ENCODE measurements at regions not wholly inside any gene's neighbourhood (a gene's known extent, or its start where the extent isn't known, plus 50 kb on each side); places are given as distances from the start of the nearest gene placed in this dataset.
A peak's percentile ranks its signal among the peaks of the same experiment; 100 is the strongest.
"Not testable (repeated sequence)": the region's sequence is repeated elsewhere in the genome, so short reads cannot be mapped to it uniquely, and the experiment has no call there.

GRCh38 chr2:215866606-215867005 is 146.7 kb downstream of the MREG start:
- no peak overlapping the region for H3K4me3 ChIP-seq (replicated peaks; ENCODE audit: low read depth, low read length)
- TF ChIP-seq, protein P1, sequence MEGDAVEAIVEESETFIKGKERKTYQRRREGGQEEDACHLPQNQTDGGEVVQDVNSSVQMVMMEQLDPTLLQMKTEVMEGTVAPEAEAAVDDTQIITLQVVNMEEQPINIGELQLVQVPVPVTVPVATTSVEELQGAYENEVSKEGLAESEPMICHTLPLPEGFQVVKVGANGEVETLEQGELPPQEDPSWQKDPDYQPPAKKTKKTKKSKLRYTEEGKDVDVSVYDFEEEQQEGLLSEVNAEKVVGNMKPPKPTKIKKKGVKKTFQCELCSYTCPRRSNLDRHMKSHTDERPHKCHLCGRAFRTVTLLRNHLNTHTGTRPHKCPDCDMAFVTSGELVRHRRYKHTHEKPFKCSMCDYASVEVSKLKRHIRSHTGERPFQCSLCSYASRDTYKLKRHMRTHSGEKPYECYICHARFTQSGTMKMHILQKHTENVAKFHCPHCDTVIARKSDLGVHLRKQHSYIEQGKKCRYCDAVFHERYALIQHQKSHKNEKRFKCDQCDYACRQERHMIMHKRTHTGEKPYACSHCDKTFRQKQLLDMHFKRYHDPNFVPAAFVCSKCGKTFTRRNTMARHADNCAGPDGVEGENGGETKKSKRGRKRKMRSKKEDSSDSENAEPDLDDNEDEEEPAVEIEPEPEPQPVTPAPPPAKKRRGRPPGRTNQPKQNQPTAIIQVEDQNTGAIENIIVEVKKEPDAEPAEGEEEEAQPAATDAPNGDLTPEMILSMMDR (IDR thresholded peaks at IDR 0.05; ENCODE audit: low read depth, low read length, missing control alignments), result no peak
- DNase-seq (ENCODE audit: extremely low read depth, low read depth), result no peak

- no peak for DNase-seq (ENCODE audit: extremely low read depth, low read depth)
Observed at GRCh38 chr2:215863687-215864086, 149.7 kb downstream of the MREG start.

DNA sequence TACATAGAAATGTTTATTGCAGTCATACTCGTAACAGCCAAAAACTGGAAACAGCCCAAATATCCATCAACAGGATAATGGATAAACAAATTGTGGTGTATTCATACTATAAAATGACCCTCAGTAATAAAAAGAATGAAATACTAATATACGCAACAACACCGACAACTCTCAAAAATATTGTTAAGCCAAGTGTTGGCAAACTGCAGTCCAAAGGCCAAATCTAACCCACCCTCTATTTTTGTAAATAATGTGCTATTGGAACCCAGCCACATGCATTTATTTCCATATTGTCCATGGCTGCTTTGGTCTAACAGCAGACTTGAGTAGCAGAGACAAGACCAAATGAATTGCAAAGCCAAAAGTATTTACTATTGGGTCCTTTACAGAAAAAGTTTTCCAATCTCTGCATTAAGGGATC is 151.0 kb downstream of the MREG start:
- peak; percentile 58 for DNase-seq (ENCODE audit: extremely low read depth, low read depth)
- TF ChIP-seq, protein P1 (IDR thresholded peaks at IDR 0.05; ENCODE audit: low read depth, low read length, missing control alignments), result no peak

More at GRCh38 chr2:215863687-215864086, 149.7 kb downstream of the MREG start:
- no peak overlapping the region for H3K4me3 ChIP-seq (replicated peaks; ENCODE audit: low read depth, low read length)
- TF ChIP-seq, protein P1 (IDR thresholded peaks at IDR 0.05; ENCODE audit: low read depth, low read length, missing control alignments), result no peak

DNA sequence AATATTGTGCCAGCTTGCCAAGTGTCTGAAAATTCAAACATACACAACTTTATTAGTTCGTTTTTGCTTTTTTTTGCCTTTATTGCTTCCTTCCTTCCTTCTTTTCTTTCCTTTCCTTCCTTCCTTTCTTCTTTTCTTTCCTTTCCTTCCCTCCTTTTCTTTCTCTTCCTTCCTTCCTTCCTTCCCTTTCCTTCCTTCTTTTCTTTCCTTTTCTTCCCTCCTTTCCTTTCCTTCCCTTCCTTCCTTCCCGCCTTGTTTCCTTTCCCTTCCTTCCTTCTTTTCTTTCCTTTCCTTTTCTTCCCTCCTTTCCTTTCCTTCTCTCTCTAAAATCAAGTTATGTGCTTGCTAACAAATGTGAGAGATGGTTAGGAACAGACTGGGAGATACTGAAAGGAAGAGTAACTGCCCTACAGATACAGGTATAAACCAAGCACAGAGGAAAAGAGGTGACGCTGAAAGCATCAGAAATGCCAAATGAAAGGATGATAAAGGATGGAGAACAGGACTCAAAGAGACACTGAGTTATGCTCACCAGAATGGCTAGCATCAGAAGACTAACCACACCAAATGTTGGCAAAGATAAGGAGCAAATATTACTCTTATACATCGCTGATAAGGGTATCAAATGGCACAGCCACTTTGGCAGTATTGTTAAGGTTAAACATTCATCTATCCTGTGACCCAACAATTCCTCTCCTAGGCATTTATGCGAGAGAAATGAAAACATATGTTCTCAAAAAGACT is 151.6 kb downstream of the MREG start:
- DNase-seq (ENCODE audit: extremely low read depth, low read depth), result no peak
- no peak overlapping the region for H3K4me3 ChIP-seq (replicated peaks; ENCODE audit: low read depth, low read length)
- TF ChIP-seq, protein P1 (IDR thresholded peaks at IDR 0.05; ENCODE audit: low read depth, low read length, missing control alignments), result no peak

More for the DNA sequence above, 151.0 kb downstream of the MREG start:
- no peak overlapping the region for H3K4me3 ChIP-seq (replicated peaks; ENCODE audit: low read depth, low read length)

- TF ChIP-seq, protein P1 (IDR thresholded peaks at IDR 0.05; ENCODE audit: low read depth, low read length, missing control alignments), result no peak
Observed at GRCh38 chr2:215856080-215856479, 157.3 kb downstream of the MREG start.

DNA sequence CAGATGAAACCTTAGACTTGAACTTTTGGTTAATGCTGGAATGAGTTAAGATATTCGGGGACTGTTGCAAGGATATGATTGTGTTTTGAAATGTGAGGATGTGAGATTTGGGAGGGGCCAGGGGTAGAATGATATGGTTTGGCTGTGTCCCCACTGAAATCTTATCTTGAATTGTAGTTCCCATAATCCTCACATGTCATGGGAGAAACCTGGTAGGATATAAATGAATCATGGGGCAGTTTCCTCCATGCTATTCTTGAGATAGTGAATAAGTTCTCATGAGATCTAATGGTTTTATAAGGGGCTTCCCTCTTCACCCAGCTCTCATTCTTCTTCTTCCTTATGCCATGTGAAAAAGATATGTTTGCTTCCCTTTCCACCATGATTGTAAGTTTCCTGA is 158.0 kb downstream of the MREG start:
- H3K4me3 ChIP-seq (replicated peaks; ENCODE audit: low read depth, low read length), result not testable (repeated sequence)

More at GRCh38 chr2:215856080-215856479, 157.3 kb downstream of the MREG start:
- H3K4me3 ChIP-seq (replicated peaks; ENCODE audit: low read depth, low read length), result no peak overlapping the region
- no peak for DNase-seq (ENCODE audit: extremely low read depth, low read depth)

GRCh38 chr2:215854008-215854407 is 159.3 kb downstream of the MREG start:
- DNase-seq (ENCODE audit: extremely low read depth, low read depth), result no peak
- TF ChIP-seq, protein P1 (IDR thresholded peaks at IDR 0.05; ENCODE audit: low read depth, low read length, missing control alignments), result no peak

More for the DNA sequence above, 158.0 kb downstream of the MREG start:
- DNase-seq (ENCODE audit: extremely low read depth, low read depth), result not testable (repeated sequence)

More at GRCh38 chr2:215854008-215854407, 159.3 kb downstream of the MREG start:
- no peak overlapping the region for H3K4me3 ChIP-seq (replicated peaks; ENCODE audit: low read depth, low read length)
